Breast epithelium (tissue), 4 donors: ENCODE measurements at regions not wholly inside any gene's neighbourhood (a gene's known extent, or its start where the extent isn't known, plus 50 kb on each side); places are given as distances from the start of the nearest gene placed in this dataset.
A peak's percentile ranks its signal among the peaks of the same experiment; 100 is the strongest.

Experiments used
- DNase-seq, 2 donors: peaks; one replicate each; pipeline ENCODE4 v3.0.0-alpha.2; 2019; ENCODE audit warnings: low spot score in 2 of 2
- H3K27ac ChIP-seq, 2 donors: fragments of 200-600 bp; sonication (generic) in 1 of 2; one replicate each; pipeline ENCODE4 v1.5.1; 2016 to 2019; ENCODE audit warnings: mild to moderate bottlenecking in 1 of 2
- H3K27me3 ChIP-seq, 2 donors: fragments of 200-600 bp; sonication (generic) in 1 of 2; one replicate each; pipeline versions ENCODE4 v1.5.1 to v1.6.0; 2017 to 2019; ENCODE audit warnings: control low read depth in 1 of 2, mild to moderate bottlenecking in 1 of 2
- H3K36me3 ChIP-seq: fragments of 200-600 bp; one replicate; pipeline ENCODE4 v1.5.1; 2019
- H3K4me1 ChIP-seq, 2 donors: fragments of 200-600 bp; sonication (generic); one replicate each; pipeline ENCODE4 v1.5.1; 2016 to 2019; ENCODE audit warnings: control low read depth in 1 of 2
- H3K4me3 ChIP-seq, 3 donors: fragments of 200-600 bp; sonication (generic); 1 replicate in 2 of 3; 2 replicates in 1 of 3; pipeline ENCODE4 v1.5.1; 2016 to 2019; ENCODE audit warnings: mild to moderate bottlenecking in 3 of 3, moderate library complexity in 2 of 3
- H3K9me3 ChIP-seq, 2 donors: fragments of 200-600 bp; sonication (generic) in 1 of 2; one replicate each; pipeline ENCODE4 v1.5.1; 2016 to 2019; ENCODE audit warnings: control low read depth in 1 of 2
- CTCF ChIP-seq, 3 donors: fragments of 450-650 bp; IDR thresholded peaks; one replicate each; pipeline ENCODE4 v1.5.1; 2016 to 2017; ENCODE audit warnings: antibody characterized with exemption in 3 of 3, mild to moderate bottlenecking in 3 of 3, moderate library complexity in 3 of 3
- POLR2A ChIP-seq: fragments of 450-650 bp; IDR thresholded peaks from one replicate; pipeline ENCODE4 v1.6.1; 2016; ENCODE audit warnings: antibody characterized with exemption, mild to moderate bottlenecking, moderate library complexity
- POLR2AphosphoS5 ChIP-seq, 3 donors: sonication (generic); formaldehyde crosslinking; IDR thresholded peaks; one replicate each; pipeline ENCODE4 v1.6.1; 2017; ENCODE audit warnings: antibody characterized with exemption in 3 of 3
- intact Hi-C: fragments of 100-400 bp; cut with DNase I; formaldehyde crosslinking; loops from one replicate; pipeline ENCODE4 v1.15.1; 2023; ENCODE audit warnings: low total_unique reads

- peaks cover 0 to under 1% of the 10 kb centered on the region in 2 donors for H3K9me3 ChIP-seq
- no peak overlapping the region for H3K27ac ChIP-seq
- H3K36me3 ChIP-seq: no peaks in the 10 kb centered on the region
- no peak for DNase-seq
- H3K27me3 ChIP-seq: peaks cover 0 to 12% of the 10 kb centered on the region in 2 donors
- intact Hi-C loops: no loop called here
- TF ChIP-seq CTCF (IDR thresholded peaks at IDR 0.05) (no peak), POLR2AphosphoS5 (IDR thresholded peaks at IDR 0.05) (no peak), POLR2A (no peak)
- H3K4me3 ChIP-seq: no peak overlapping the region
- no peaks in the 10 kb centered on the region for H3K4me1 ChIP-seq
These were observed 86.0 kb downstream of the FOXD2 start for GRCh38 chr1:47523835-47524215.

GRCh38 chr1:47524272-47524671 is 86.4 kb downstream of the FOXD2 start:
- DNase-seq: no peak
- Histone ChIP-seq H3K27ac (no peak overlapping the region), H3K36me3 (no peaks in the 10 kb centered on the region), H3K27me3 (peaks cover 0 to 12% of the 10 kb centered on the region in 2 donors), H3K4me3 (no peak overlapping the region), H3K4me1 (no peaks in the 10 kb centered on the region), H3K9me3 (peaks cover 0 to 5% of the 10 kb centered on the region in 2 donors)
- TF ChIP-seq POLR2AphosphoS5 (IDR thresholded peaks at IDR 0.05) (no peak), CTCF (IDR thresholded peaks at IDR 0.05) (no peak), POLR2A (no peak)
- intact Hi-C loops: no loop called here

GRCh38 chr1:47527653-47528272 is 89.9 kb downstream of the FOXD2 start:
- Histone ChIP-seq H3K4me1 (no peaks in the 10 kb centered on the region), H3K4me3 (no peak overlapping the region), H3K36me3 (no peaks in the 10 kb centered on the region), H3K9me3 (peaks cover 0 to 11% of the 10 kb centered on the region in 2 donors), H3K27ac (no peak overlapping the region), H3K27me3 (peaks cover 0 to 12% of the 10 kb centered on the region in 2 donors)
- intact Hi-C loops: no loop called here
- DNase-seq: no peak
- TF ChIP-seq POLR2AphosphoS5 (IDR thresholded peaks at IDR 0.05) (no peak), CTCF (IDR thresholded peaks at IDR 0.05) (peak in 1 of 3 donors; percentile 36)

- Histone ChIP-seq H3K27me3 (peaks cover 0 to 12% of the 10 kb centered on the region in 2 donors), H3K4me3 (no peak overlapping the region), H3K4me1 (no peaks in the 10 kb centered on the region), H3K9me3 (peaks cover 0 to 11% of the 10 kb centered on the region in 2 donors), H3K27ac (no peak overlapping the region), H3K36me3 (no peaks in the 10 kb centered on the region)
- no peak for DNase-seq
- TF ChIP-seq POLR2A (no peak), CTCF (IDR thresholded peaks at IDR 0.05) (peak in 1 of 3 donors; percentile 41), POLR2AphosphoS5 (IDR thresholded peaks at IDR 0.05) (no peak)
- intact Hi-C loops: no loop called here
These were observed 91.8 kb downstream of the FOXD2 start for GRCh38 chr1:47529520-47530098.

GRCh38 chr1:47532921-47533792 is 95.3 kb downstream of the FOXD2 start:
- TF ChIP-seq POLR2AphosphoS5 (IDR thresholded peaks at IDR 0.05): no peak
- intact Hi-C loops: no loop called here
- Histone ChIP-seq H3K36me3 (no peaks in the 10 kb centered on the region), H3K9me3 (peaks cover 0 to 11% of the 10 kb centered on the region in 2 donors), H3K4me3 (peak overlapping the region; percentile 41 to 63 (median 51)), H3K27me3 (no peaks in the 10 kb centered on the region), H3K4me1 (no peaks in the 10 kb centered on the region), H3K27ac (peak overlapping the region in 1 of 2 donors; percentile 25)
- peak in 1 of 2 donors; percentile 21 for DNase-seq
